Gastroesophageal sphincter (tissue), 3 donors: ENCODE measurements at regions not wholly inside any gene's neighbourhood (a gene's known extent, or its start where the extent isn't known, plus 50 kb on each side); places are given as distances from the start of the nearest gene placed in this dataset.

ENCODE experiments used
- EP300 ChIP-seq: sonication (generic); formaldehyde crosslinking; IDR thresholded peaks from one replicate; pipeline ENCODE4 v1.6.1; 2017; ENCODE audit warnings: antibody characterized with exemption, mild to moderate bottlenecking
- POLR2A ChIP-seq, 2 donors: fragments of 450-650 bp; IDR thresholded peaks; one replicate each; pipeline ENCODE4 v1.6.1; 2017; ENCODE audit warnings: antibody characterized with exemption in 2 of 2, mild to moderate bottlenecking in 2 of 2, moderate library complexity in 1 of 2
- TF ChIP-seq, protein P1 (sequence below), 4 experiments: fragments of 200-600 bp in 2 of 4; fragments of 450-650 bp in 2 of 4; sonication (generic) in 1 of 4; IDR thresholded peaks; one replicate each; pipeline ENCODE4 v1.5.1; 2017 to 2019; ENCODE audit warnings: antibody characterized with exemption in 4 of 4, mild to moderate bottlenecking in 2 of 4, moderate library complexity in 2 of 4

- TF ChIP-seq EP300 (no peak), POLR2A (IDR thresholded peaks at IDR 0.05) (no peak)
- TF ChIP-seq, protein P1, sequence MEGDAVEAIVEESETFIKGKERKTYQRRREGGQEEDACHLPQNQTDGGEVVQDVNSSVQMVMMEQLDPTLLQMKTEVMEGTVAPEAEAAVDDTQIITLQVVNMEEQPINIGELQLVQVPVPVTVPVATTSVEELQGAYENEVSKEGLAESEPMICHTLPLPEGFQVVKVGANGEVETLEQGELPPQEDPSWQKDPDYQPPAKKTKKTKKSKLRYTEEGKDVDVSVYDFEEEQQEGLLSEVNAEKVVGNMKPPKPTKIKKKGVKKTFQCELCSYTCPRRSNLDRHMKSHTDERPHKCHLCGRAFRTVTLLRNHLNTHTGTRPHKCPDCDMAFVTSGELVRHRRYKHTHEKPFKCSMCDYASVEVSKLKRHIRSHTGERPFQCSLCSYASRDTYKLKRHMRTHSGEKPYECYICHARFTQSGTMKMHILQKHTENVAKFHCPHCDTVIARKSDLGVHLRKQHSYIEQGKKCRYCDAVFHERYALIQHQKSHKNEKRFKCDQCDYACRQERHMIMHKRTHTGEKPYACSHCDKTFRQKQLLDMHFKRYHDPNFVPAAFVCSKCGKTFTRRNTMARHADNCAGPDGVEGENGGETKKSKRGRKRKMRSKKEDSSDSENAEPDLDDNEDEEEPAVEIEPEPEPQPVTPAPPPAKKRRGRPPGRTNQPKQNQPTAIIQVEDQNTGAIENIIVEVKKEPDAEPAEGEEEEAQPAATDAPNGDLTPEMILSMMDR (IDR thresholded peaks at IDR 0.05) = no peak
These were observed 601.1 kb downstream of the USP25 start for GRCh38 chr21:16330908-16331268.
